Suprapubic skin (tissue), 4 donors: ENCODE measurements at regions not wholly inside any gene's neighbourhood (a gene's known extent, or its start where the extent isn't known, plus 50 kb on each side); places are given as distances from the start of the nearest gene placed in this dataset.

ENCODE experiments used
- CTCF ChIP-seq, 2 donors: fragments of 200-600 bp in 1 of 2; fragments of 450-650 bp in 1 of 2; sonication (generic) in 1 of 2; IDR thresholded peaks; one replicate each; pipeline ENCODE4 v1.5.1; 2016 to 2019; ENCODE audit warnings: antibody characterized with exemption in 2 of 2, mild to moderate bottlenecking in 1 of 2, moderate library complexity in 1 of 2
- POLR2A ChIP-seq, 2 donors: fragments of 450-650 bp; IDR thresholded peaks; one replicate each; pipeline ENCODE4 v1.6.1; 2017; ENCODE audit warnings: antibody characterized with exemption in 2 of 2, mild to moderate bottlenecking in 2 of 2, moderate library complexity in 2 of 2
- POLR2AphosphoS5 ChIP-seq, 3 donors: sonication (generic); formaldehyde crosslinking; IDR thresholded peaks; one replicate each; pipeline ENCODE4 v1.6.1; 2017; ENCODE audit warnings: antibody characterized with exemption in 3 of 3

GRCh38 chr13:40028446-40028845 lies 373.0 kb downstream of the COG6 start:
- no peak for TF ChIP-seq POLR2A (IDR thresholded peaks at IDR 0.05)
- no peak for TF ChIP-seq POLR2AphosphoS5 (IDR thresholded peaks at IDR 0.05)
- TF ChIP-seq CTCF (IDR thresholded peaks at IDR 0.05), result no peak
